COLO829 (cell line): ENCODE measurements at regions not wholly inside any gene's neighbourhood (a gene's known extent, or its start where the extent isn't known, plus 50 kb on each side); places are given as distances from the start of the nearest gene placed in this dataset.
"Not testable (repeated sequence)": the region's sequence is repeated elsewhere in the genome, so short reads cannot be mapped to it uniquely, and the experiment has no call there.

Experiments used
- DNase-seq: peaks from one replicate; pipeline ENCODE4 v3.0.0; 2012; ENCODE audit warnings: low spot score

GRCh38 chr3:10703875-10704274 is 112.2 kb upstream of the SLC6A11 start:
- DNase-seq, result no peak

- no peak for DNase-seq
These were observed 109.8 kb upstream of the SLC6A11 start for GRCh38 chr3:10706156-10706739.

- DNase-seq, result no peak
These were observed 109.2 kb upstream of the SLC6A11 start for GRCh38 chr3:10706740-10707399.

GRCh38 chr3:10707400-10708215 is 108.4 kb upstream of the SLC6A11 start:
- no peak for DNase-seq

GRCh38 chr3:10708216-10708893 is 107.7 kb upstream of the SLC6A11 start:
- no peak for DNase-seq

- no peak for DNase-seq
These were observed 106.8 kb upstream of the SLC6A11 start for GRCh38 chr3:10709110-10709781.

GRCh38 chr3:10712121-10712520 is 103.9 kb upstream of the SLC6A11 start:
- no peak for DNase-seq

- DNase-seq, result no peak
These were observed 102.4 kb upstream of the SLC6A11 start for GRCh38 chr3:10713656-10714055.

- DNase-seq, result no peak
These were observed 100.1 kb upstream of the SLC6A11 start for GRCh38 chr3:10715886-10716285.

- DNase-seq, result no peak
These were observed 99.1 kb upstream of the SLC6A11 start for GRCh38 chr3:10716964-10717363.

GRCh38 chr3:10717756-10718155 is 98.3 kb upstream of the SLC6A11 start:
- no peak for DNase-seq

- DNase-seq, result no peak
These were observed 94.9 kb upstream of the SLC6A11 start for GRCh38 chr3:10721101-10721500.

- DNase-seq, result no peak
These were observed 93.1 kb upstream of the SLC6A11 start for GRCh38 chr3:10722911-10723310.

GRCh38 chr3:10723991-10724390 is 92.0 kb upstream of the SLC6A11 start:
- no peak for DNase-seq

GRCh38 chr3:10725067-10725466 is 91.0 kb upstream of the SLC6A11 start:
- no peak for DNase-seq

- DNase-seq, result no peak
These were observed 90.2 kb upstream of the SLC6A11 start for GRCh38 chr3:10725846-10726245.

GRCh38 chr3:10726787-10727186 is 89.2 kb upstream of the SLC6A11 start:
- no peak for DNase-seq

GRCh38 chr3:10729439-10729838 is 86.6 kb upstream of the SLC6A11 start:
- no peak for DNase-seq

- no peak for DNase-seq
These were observed 83.7 kb upstream of the SLC6A11 start for GRCh38 chr3:10732292-10732691.

GRCh38 chr3:10733297-10733696 is 82.7 kb upstream of the SLC6A11 start:
- no peak for DNase-seq

GRCh38 chr3:10736444-10736843 is 79.6 kb upstream of the SLC6A11 start:
- DNase-seq, result not testable (repeated sequence)

GRCh38 chr3:10737785-10738184 is 78.2 kb upstream of the SLC6A11 start:
- no peak for DNase-seq
